HCT116 (cell line): ENCODE measurements at regions not wholly inside any gene's neighbourhood (a gene's known extent, or its start where the extent isn't known, plus 50 kb on each side); places are given as distances from the start of the nearest gene placed in this dataset.

Experiments used
- ATF3 ChIP-seq: IDR thresholded peaks from 2 replicates; pipeline ENCODE4 v1.6.1; 2012
- CEBPB ChIP-seq: IDR thresholded peaks from 2 replicates; pipeline ENCODE4 v1.6.1; 2012; ENCODE audit warnings: low read depth
- CTCF ChIP-seq, 3 experiments: fragments of 200-600 bp in 1 of 3; sonication (generic) in 1 of 3; IDR thresholded peaks in 2 of 3; conservative IDR thresholded peaks in 1 of 3; 2 replicates each; pipeline ENCODE4 v1.5.1; 2012 to 2017; ENCODE audit warnings: low read depth in 2 of 3, low read length in 2 of 3, antibody characterized with exemption in 1 of 3, borderline replicate concordance in 1 of 3, control low read depth in 1 of 3, mild to moderate bottlenecking in 1 of 3, mixed read lengths in 1 of 3, mixed run types in 1 of 3, moderate library complexity in 1 of 3; ENCODE audit not compliant: insufficient read depth in 1 of 3
- EZH2phosphoT487 ChIP-seq: fragments of 200-600 bp; IDR thresholded peaks from 2 replicates; pipeline ENCODE4 v1.6.1; 2018; ENCODE audit warnings: antibody characterized with exemption, borderline replicate concordance
- FOSL1 ChIP-seq: IDR thresholded peaks from 2 replicates; pipeline ENCODE4 v1.6.1; 2012; ENCODE audit warnings: low read depth
- MAX ChIP-seq: IDR thresholded peaks from 2 replicates; pipeline ENCODE4 v1.6.1; 2012
- POLR2A ChIP-seq: IDR thresholded peaks from 2 replicates; pipeline ENCODE4 v1.7.0; 2011; ENCODE audit warnings: borderline replicate concordance; ENCODE audit not compliant: insufficient read depth, insufficient read length; ENCODE audit errors: extremely low read depth
- POLR2AphosphoS5 ChIP-seq: IDR thresholded peaks from 2 replicates; pipeline ENCODE4 v1.6.1; 2011; ENCODE audit warnings: mild to moderate bottlenecking, low read depth, low read length, moderate library complexity
- REST ChIP-seq: IDR thresholded peaks from 2 replicates; pipeline ENCODE4 v1.6.1; 2012; ENCODE audit warnings: low read depth
- SIN3A ChIP-seq: IDR thresholded peaks from 2 replicates; pipeline ENCODE4 v1.6.1; 2012; ENCODE audit warnings: low read depth
- SP1 ChIP-seq: IDR thresholded peaks from 2 replicates; pipeline ENCODE4 v1.6.1; 2012; ENCODE audit warnings: low read depth
- SRF ChIP-seq: IDR thresholded peaks from 2 replicates; pipeline ENCODE4 v1.6.1; 2012; ENCODE audit warnings: low read depth
- ZBTB33 ChIP-seq: IDR thresholded peaks from 2 replicates; pipeline ENCODE4 v1.6.1; 2011; ENCODE audit warnings: mild to moderate bottlenecking, low read length, moderate library complexity; ENCODE audit not compliant: insufficient replicate concordance; ENCODE audit errors: extremely low read depth

GRCh38 chr5:6311568-6312501, 66.5 kb downstream of the MED10 start:
- TF ChIP-seq CTCF (IDR thresholded peaks at IDR 0.05 in 2 of 3, conservative IDR thresholded peaks at IDR 0.05 in 1 of 3; ENCODE audit: borderline replicate concordance in 1 of 3, insufficient read depth in 1 of 3, low read depth in 2 of 3, low read length in 2 of 3), result no peak
- no peak for TF ChIP-seq ATF3
- no peak for TF ChIP-seq EZH2phosphoT487
- no peak for TF ChIP-seq SP1
- TF ChIP-seq POLR2AphosphoS5, result no peak
- TF ChIP-seq POLR2A, result no peak
- TF ChIP-seq MAX, result no peak
- no peak for TF ChIP-seq SIN3A
- no peak for TF ChIP-seq SRF
- no peak for TF ChIP-seq ZBTB33
- no peak for TF ChIP-seq CEBPB
- no peak for TF ChIP-seq FOSL1
- no peak for TF ChIP-seq REST
